ENCODE measurements at regions not wholly inside any gene's neighbourhood (a gene's known extent, or its start where the extent isn't known, plus 50 kb on each side); places are given as distances from the start of the nearest gene placed in this dataset.

GRCh38 chr18:25915907-25916306 is 174.5 kb downstream of the SS18 start:
- no peak for TF ChIP-seq EZH2 (IDR thresholded peaks at IDR 0.05; ENCODE audit: insufficient read depth, poor library complexity, severe bottlenecking)
- TF ChIP-seq EZH2phosphoT487 (IDR thresholded peaks at IDR 0.05; ENCODE audit: insufficient read depth, low read depth): no peak

Data from GM23248 (cell line).